ENCODE measurements at regions not wholly inside any gene's neighbourhood (a gene's known extent, or its start where the extent isn't known, plus 50 kb on each side); places are given as distances from the start of the nearest gene placed in this dataset.

DNA sequence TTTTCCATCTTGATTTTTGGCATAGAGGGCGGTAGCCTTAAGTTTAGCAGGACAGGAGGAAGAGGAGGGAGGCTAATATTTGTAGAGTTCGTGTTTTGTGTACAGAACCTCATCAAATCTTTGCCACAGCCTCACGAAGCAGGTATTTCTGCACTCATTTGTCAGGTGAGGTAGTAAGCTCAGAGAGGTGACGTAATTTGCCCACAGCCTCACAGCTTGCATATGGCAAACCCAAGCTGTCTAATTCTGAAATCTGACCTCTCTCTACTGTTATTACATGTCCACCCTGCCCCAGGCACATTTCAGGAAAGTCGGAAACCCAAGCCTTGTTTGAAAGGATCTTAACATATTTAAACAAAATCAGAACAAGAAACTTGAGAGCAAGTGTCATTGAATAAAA, 91.1 kb upstream of the TPM1 start:
- Histone ChIP-seq H3K36me3 (ENCODE audit: control insufficient read depth, insufficient read depth, low read length) (no peaks in the 10 kb centered on the region), H3K4me3 (ENCODE audit: low read depth, low read length) (no peak overlapping the region), H3K27me3 (ENCODE audit: control insufficient read depth, insufficient read depth, low read length) (no peaks in the 10 kb centered on the region)
- TF ChIP-seq CTCF (IDR thresholded peaks at IDR 0.05; ENCODE audit: insufficient read depth, low read length, poor library complexity, severe bottlenecking), result no peak
- DNase-seq (ENCODE audit: low read depth), result no peak

- H3K4me3 ChIP-seq (ENCODE audit: low read depth, low read length), result no peak overlapping the region
- TF ChIP-seq CTCF (IDR thresholded peaks at IDR 0.05; ENCODE audit: insufficient read depth, low read length, poor library complexity, severe bottlenecking), result no peak
- H3K36me3 ChIP-seq (ENCODE audit: control insufficient read depth, insufficient read depth, low read length), result no peaks in the 10 kb centered on the region
- no peak for DNase-seq (ENCODE audit: low read depth)
- H3K27me3 ChIP-seq (ENCODE audit: control insufficient read depth, insufficient read depth, low read length), result no peaks in the 10 kb centered on the region
These were observed 89.5 kb upstream of the TPM1 start for GRCh38 chr15:62953021-62953420.

DNA sequence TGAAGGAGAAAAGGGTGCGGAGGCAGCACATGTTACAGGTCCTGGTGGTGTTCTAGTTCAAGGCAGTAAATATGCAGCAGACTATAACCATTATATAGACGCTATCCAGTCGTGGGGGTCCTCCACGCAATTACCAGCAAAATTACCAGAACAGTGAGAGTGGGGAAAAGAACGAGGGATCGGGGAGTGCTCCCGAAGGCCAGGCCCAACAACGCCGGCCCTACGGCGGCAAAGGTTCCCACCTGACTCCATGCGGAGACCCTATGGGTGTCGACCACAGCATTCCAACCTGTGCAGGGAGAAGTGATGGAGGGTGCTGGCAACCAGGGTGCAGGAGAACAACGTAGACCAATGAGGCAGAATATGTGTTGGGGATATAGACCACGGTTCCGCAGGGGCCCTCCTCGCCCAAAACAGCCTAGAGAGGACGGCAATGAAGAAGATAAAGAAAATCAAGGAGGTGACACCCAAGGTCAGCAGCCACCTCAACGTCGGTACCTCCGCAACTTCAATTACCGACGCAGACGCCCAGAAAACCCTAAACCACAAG, 89.0 kb upstream of the TPM1 start:
- TF ChIP-seq CTCF (IDR thresholded peaks at IDR 0.05; ENCODE audit: insufficient read depth, low read length, poor library complexity, severe bottlenecking), result no peak
- DNase-seq (ENCODE audit: low read depth), result no peak
- H3K27me3 ChIP-seq (ENCODE audit: control insufficient read depth, insufficient read depth, low read length), result no peaks in the 10 kb centered on the region
- H3K4me3 ChIP-seq (ENCODE audit: low read depth, low read length), result no peak overlapping the region
- H3K36me3 ChIP-seq (ENCODE audit: control insufficient read depth, insufficient read depth, low read length), result no peaks in the 10 kb centered on the region

GRCh38 chr15:62957130-62957529, 85.4 kb upstream of the TPM1 start:
- no peak for DNase-seq (ENCODE audit: low read depth)
- no peaks in the 10 kb centered on the region for H3K27me3 ChIP-seq (ENCODE audit: control insufficient read depth, insufficient read depth, low read length)
- H3K4me3 ChIP-seq (ENCODE audit: low read depth, low read length), result no peak overlapping the region
- no peak for TF ChIP-seq CTCF (IDR thresholded peaks at IDR 0.05; ENCODE audit: insufficient read depth, low read length, poor library complexity, severe bottlenecking)
- no peaks in the 10 kb centered on the region for H3K36me3 ChIP-seq (ENCODE audit: control insufficient read depth, insufficient read depth, low read length)

- TF ChIP-seq CTCF (IDR thresholded peaks at IDR 0.05; ENCODE audit: insufficient read depth, low read length, poor library complexity, severe bottlenecking), result no peak
- H3K4me3 ChIP-seq (ENCODE audit: low read depth, low read length), result no peak overlapping the region
- H3K36me3 ChIP-seq (ENCODE audit: control insufficient read depth, insufficient read depth, low read length), result no peaks in the 10 kb centered on the region
- DNase-seq (ENCODE audit: low read depth), result no peak
- no peaks in the 10 kb centered on the region for H3K27me3 ChIP-seq (ENCODE audit: control insufficient read depth, insufficient read depth, low read length)
These were observed 83.8 kb upstream of the TPM1 start for GRCh38 chr15:62958528-62959363.

Measured in kidney epithelial cell (primary cell).